ENCODE measurements at regions not wholly inside any gene's neighbourhood (a gene's known extent, or its start where the extent isn't known, plus 50 kb on each side); places are given as distances from the start of the nearest gene placed in this dataset.
A peak's percentile ranks its signal among the peaks of the same experiment; 100 is the strongest.

DNA sequence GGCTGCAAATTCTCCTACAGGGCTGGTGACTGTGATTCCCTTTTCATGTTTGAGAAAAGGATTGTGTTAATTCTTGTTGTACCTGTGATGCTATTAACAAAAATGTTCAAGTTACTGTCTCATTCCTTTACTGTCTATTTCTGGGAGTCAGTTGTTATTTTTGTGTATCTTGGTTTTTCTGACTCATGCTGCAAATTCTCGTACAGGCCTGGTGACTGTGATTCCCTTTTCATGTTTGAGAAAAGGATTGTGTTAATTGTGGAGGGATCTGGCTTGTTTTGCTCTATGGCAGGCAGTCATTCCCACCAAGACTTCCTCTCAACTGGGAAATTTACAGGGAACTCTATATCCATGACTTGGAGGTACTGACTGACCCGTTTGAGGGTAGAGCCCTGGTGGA is 693.4 kb upstream of the INTU start:
- DNase-seq (ENCODE audit: low spot score): no peak

GRCh38 chr4:126947536-126947935 is 685.2 kb upstream of the INTU start:
- no peak for DNase-seq (ENCODE audit: low spot score)

GRCh38 chr4:126954537-126955291 is 678.0 kb upstream of the INTU start:
- no peak for DNase-seq (ENCODE audit: low spot score)

- peak; percentile 42 for DNase-seq (ENCODE audit: low spot score)
Measured at GRCh38 chr4:126955292-126956183, 677.2 kb upstream of the INTU start.

DNA sequence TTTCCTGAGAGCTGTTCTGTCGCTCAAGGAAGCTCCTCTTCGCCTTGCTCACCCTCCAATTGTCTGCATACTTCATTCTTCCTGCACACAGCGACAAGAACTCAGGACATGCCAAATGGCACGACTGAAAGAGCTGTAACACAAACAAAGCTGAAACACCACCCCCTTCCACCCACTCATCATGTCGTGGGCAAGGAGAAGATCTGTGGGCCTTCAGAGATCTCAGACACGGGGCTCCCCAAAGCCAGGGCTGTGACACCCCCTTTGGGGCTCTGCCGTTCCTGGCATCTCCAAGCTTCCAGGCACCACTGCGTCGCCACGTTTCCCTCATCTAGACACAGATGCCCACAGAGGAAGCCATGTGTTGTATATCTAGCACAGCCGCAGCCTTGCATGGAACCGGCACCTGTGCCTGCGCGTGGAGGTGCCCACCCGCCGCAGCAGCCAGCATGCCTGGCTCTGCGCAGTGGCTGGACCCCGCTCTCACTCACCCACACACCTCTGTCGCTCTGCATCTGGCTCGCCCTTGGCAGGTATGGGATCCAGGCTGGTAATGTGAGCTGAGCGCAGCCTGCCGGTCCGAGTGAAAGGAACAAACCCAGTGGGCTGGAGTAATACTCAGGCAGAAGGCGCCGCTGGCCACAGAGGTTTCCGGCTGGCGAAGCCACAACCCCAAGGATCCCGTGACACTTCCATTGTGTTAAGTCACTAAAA is 676.4 kb upstream of the INTU start:
- no peak for DNase-seq (ENCODE audit: low spot score)

- DNase-seq (ENCODE audit: low spot score): no peak
Measured at GRCh38 chr4:126957556-126957955, 675.2 kb upstream of the INTU start.

GRCh38 chr4:126957987-126958386 is 674.8 kb upstream of the INTU start:
- DNase-seq (ENCODE audit: low spot score): no peak

DNA sequence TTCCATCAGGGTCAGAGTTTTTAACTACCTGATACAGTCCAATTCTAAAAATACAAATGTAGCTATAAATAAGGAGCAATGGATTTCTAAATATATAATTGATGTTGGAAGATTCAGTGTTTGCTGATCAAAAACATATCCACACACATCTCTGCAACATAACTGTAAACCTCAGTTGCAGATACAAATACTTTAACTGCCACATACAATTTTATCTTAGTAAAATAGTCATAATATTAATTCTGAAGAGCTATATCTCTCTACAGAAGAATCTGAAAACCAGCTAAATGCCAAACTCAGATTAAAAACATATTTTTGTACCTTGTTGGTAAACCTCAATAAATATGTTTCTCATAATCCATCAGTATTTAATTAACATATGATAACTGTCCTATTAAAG is 674.3 kb upstream of the INTU start:
- DNase-seq (ENCODE audit: low spot score): no peak

DNA sequence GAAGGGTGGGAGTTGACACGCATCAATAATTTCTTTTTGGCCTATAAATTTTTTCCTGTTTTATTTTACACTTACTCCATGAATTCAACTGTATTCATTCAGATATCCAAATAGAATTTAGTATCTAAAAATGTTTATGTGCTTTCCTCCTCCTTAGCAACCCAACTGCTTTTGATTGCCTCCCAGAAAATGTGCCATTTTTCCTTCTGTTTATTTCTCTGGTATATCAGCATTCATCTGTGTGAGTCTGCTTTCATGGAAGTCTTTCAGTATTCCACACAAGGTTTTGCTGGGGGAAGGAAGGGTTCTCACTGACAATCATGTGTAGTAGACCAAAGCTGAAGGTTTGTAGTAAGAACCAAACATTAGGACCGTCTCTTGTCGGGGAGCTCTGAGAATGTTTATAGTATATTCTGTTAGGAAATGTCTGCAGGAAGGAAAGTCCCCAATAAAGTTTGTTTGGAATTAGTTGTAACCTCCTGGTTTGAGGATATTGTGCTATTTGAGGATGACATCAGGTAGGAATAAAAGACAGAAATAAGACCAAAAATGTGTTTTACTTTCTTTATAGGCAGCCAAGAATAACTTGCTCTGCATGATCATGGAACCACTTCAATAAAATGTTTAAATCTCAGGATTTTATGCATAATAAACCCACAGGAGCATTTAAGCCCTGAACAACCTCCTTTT is 673.6 kb upstream of the INTU start:
- no peak for DNase-seq (ENCODE audit: low spot score)

DNA sequence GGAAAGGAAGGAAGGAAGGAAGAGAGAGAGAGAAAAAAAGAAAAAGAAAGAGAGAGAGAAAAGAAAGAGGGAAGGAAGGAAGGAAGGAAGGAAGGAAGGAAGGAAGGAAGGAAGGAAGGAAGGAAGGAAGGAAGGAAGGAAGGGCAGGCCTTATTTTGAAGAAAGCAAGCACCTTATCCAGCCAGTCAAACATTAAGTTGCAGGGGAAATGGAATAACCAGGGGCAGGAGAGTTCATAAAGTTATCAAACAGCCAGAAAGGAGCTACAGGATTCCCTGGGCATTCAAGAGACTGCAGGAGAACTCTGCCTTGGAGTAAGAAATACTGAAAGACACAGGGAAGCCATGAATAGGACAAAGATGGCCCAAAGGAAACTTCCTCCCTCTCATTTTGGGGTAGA is 672.0 kb upstream of the INTU start:
- DNase-seq (ENCODE audit: low spot score): no peak

GRCh38 chr4:126961661-126962060 is 671.1 kb upstream of the INTU start:
- DNase-seq (ENCODE audit: low spot score): no peak

GRCh38 chr4:126965877-126966276 is 666.9 kb upstream of the INTU start:
- no peak for DNase-seq (ENCODE audit: low spot score)

DNA sequence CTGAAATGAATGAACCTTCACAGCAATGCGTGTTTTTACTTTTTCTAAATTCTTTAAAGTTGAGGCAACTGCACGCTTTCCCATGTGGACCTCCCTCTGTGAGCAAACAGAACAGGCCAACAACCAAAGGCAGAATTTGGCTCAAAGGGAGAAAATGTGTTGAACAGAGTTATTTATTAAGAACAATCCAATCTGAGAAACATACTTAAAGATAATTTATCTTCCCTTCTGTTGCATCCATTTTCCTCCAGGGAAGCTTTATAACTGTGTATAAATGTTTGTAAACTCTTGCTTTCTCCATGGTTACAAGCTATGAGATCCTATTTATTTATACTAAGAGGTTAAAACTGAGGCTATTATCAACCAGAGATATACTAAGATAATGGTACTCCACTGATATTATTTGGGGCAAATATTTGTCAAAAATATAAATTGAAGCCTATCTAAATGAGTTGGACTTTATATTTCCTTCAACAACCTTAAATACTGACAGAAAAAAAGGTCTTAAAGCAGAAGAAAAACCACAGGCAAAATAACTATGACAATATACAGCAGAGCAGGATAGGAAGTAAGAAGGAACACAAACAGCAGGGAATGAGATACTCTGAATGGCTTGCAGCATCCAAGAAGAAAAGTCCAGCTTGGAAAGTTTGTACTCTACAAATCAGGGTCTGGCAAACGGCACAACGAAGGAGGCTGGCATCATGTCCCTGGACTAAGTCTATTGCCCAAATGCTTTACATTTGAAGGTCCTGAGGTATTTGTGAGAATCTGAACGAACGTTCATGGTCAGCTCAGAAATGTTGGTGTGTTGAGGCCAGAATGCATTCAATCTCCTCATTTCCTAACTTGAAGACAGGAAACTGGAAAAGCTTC is 663.2 kb upstream of the INTU start:
- no peak for DNase-seq (ENCODE audit: low spot score)

GRCh38 chr4:126973201-126973600 is 659.6 kb upstream of the INTU start:
- no peak for DNase-seq (ENCODE audit: low spot score)

DNA sequence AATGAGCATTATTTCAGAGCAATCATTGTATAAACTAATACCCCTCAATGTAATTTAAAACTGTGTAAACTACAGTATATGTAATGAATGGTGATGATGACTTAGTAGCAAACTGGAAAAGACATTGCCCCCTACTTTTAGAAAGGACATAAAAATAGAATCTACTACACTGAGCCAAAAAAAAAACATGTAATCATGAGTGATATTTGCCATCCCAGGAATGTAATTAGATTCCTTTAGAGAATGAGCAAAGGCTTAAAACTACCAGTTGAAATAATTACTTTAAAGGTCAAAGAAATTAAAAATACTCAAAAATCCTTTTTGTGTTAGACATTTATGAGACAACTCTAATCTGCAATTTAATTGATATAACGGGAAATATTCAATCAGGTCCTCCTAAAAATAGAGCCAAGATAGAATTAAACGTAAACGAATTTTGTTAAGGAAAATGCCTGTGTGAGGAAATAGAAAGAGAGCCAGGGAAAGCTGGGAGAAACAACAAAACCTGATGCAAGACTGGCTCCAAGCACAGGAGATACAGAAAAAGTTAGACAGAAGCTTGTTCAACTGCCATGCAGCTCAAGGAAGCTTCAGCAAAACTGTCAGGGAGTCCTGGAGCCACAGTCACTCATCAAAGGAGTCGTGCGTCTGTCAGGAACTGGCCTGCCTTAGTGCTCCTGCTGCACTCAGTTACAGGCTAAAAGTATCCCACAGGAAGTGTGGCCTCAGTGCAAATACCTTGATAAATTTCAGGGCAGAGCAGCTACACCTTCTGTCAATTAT is 655.7 kb upstream of the INTU start:
- no peak for DNase-seq (ENCODE audit: low spot score)

DNA sequence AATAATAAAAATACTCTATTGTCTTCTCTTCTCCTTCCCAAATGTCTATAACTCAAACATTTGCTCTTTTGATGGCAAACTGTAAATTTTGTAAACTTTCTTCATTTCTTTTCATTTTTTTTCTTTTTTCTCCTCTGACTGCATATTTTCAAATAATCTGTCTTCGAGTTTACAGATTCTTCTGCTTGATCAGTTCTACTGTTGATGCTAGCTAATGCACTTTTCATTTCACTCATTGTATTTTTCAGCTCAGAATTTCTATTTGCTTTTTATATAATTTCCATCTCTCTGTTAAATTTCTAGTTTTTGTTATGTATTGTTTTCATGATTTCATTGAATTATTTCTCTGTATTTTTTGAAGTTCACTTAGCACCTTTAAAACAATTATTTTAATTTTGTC is 646.8 kb upstream of the INTU start:
- no peak for DNase-seq (ENCODE audit: low spot score)

GRCh38 chr4:126986828-126987227 is 645.9 kb upstream of the INTU start:
- no peak for DNase-seq (ENCODE audit: low spot score)

GRCh38 chr4:126991965-126992364 is 640.8 kb upstream of the INTU start:
- no peak for DNase-seq (ENCODE audit: low spot score)

GRCh38 chr4:126992910-126993309 is 639.8 kb upstream of the INTU start:
- no peak for DNase-seq (ENCODE audit: low spot score)

DNA sequence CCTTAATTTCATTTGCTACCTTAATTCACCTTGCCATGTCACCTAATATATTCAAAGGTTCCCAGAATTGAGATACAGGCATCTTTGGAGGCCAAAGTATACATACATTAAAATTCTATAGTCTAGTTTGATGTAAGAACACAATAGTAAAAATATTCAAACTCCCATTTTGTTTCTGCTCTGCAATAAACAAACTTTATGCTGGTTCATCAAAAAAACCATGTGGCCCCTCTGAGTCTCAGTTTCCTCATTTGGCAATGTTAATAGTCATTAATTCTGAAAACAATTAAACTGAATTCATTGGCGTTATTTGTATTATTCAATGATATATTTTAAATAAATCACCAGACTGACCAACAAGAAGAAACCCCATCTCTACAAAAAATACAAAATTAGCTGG is 639.4 kb upstream of the INTU start:
- no peak for DNase-seq (ENCODE audit: low spot score)
